GM23338 (cell line): ENCODE measurements at regions not wholly inside any gene's neighbourhood (a gene's known extent, or its start where the extent isn't known, plus 50 kb on each side); places are given as distances from the start of the nearest gene placed in this dataset.
"Not testable (repeated sequence)": the region's sequence is repeated elsewhere in the genome, so short reads cannot be mapped to it uniquely, and the experiment has no call there.

Source experiments
- ATAC-seq: fragments of 200-7000 bp; cut with Tn5 transposase; 3 replicates; pipeline ENCODE4 v1.9.1; 2020
- DNase-seq: peaks from one replicate; pipeline ENCODE4 v3.0.0-alpha.2; 2015; ENCODE audit warnings: low spot score
- H2AFZ ChIP-seq: fragments of 200-600 bp; sonication (generic); 2 replicates; pipeline ENCODE4 v1.8.0; 2016; ENCODE audit warnings: antibody characterized with exemption, mild to moderate bottlenecking, moderate library complexity
- H3F3A ChIP-seq: fragments of 200-600 bp; sonication (generic); replicated peaks from 2 replicates; pipeline ENCODE4 v1.8.0; 2017; ENCODE audit warnings: antibody characterized with exemption, mixed run types, low read depth
- H3K27ac ChIP-seq: fragments of 200-600 bp; sonication (generic); 2 replicates; pipeline ENCODE4 v1.6.1; 2016; ENCODE audit warnings: low read depth
- H3K27me3 ChIP-seq: fragments of 200-600 bp; sonication (generic); 2 replicates; pipeline ENCODE4 v1.8.0; 2016; ENCODE audit warnings: mild to moderate bottlenecking, mixed run types, moderate library complexity; ENCODE audit not compliant: insufficient read depth
- H3K36me3 ChIP-seq: fragments of 200-600 bp; sonication (generic); 2 replicates; pipeline ENCODE4 v1.8.0; 2016; ENCODE audit warnings: mild to moderate bottlenecking; ENCODE audit not compliant: insufficient read depth
- H3K4me1 ChIP-seq: fragments of 200-600 bp; sonication (generic); 2 replicates; pipeline ENCODE4 v1.8.0; 2016; ENCODE audit warnings: mild to moderate bottlenecking, moderate library complexity; ENCODE audit not compliant: insufficient read depth
- H3K4me2 ChIP-seq: fragments of 200-600 bp; sonication (generic); 2 replicates; pipeline ENCODE4 v1.7.1; 2017; ENCODE audit warnings: mixed run types
- H3K4me3 ChIP-seq: fragments of 200-600 bp; sonication (generic); 2 replicates; pipeline ENCODE4 v1.6.1; 2016; ENCODE audit warnings: mixed run types
- H3K79me2 ChIP-seq: fragments of 200-600 bp; sonication (generic); replicated peaks from 2 replicates; pipeline ENCODE4 v1.8.0; 2017; ENCODE audit warnings: mild to moderate bottlenecking; ENCODE audit not compliant: insufficient read depth
- H3K9me2 ChIP-seq: fragments of 200-600 bp; sonication (generic); 2 replicates; pipeline ENCODE4 v1.8.0; 2017; ENCODE audit not compliant: insufficient read depth
- H4K20me1 ChIP-seq: fragments of 200-600 bp; sonication (generic); replicated peaks from 2 replicates; pipeline ENCODE4 v1.8.0; 2017; ENCODE audit warnings: mild to moderate bottlenecking; ENCODE audit not compliant: insufficient read depth
- H3K27ac Mint-ChIP-seq: 2 replicates; pipeline ENCODE4 v1.8.0; 2020; ENCODE audit warnings: inconsistent platforms, mild to moderate bottlenecking, moderate library complexity, mixed read lengths
- H3K27me3 Mint-ChIP-seq: 3 replicates; pipeline ENCODE4 v1.8.0; 2022; ENCODE audit warnings: low read depth, mild to moderate bottlenecking, moderate library complexity, mixed read lengths, inconsistent platforms; ENCODE audit not compliant: insufficient read depth, poor library complexity
- H3K36me3 Mint-ChIP-seq: 3 replicates; pipeline ENCODE4 v1.8.0; 2021; ENCODE audit warnings: low read depth, mild to moderate bottlenecking, inconsistent platforms, moderate library complexity, mixed read lengths
- H3K4me1 Mint-ChIP-seq: 3 replicates; pipeline ENCODE4 v1.8.0; 2020; ENCODE audit warnings: mild to moderate bottlenecking, inconsistent platforms, mixed read lengths
- H3K4me3 Mint-ChIP-seq: 3 replicates; pipeline ENCODE4 v1.8.0; 2021; ENCODE audit warnings: moderate library complexity, mild to moderate bottlenecking, inconsistent platforms, mixed read lengths
- H3K9me3 Mint-ChIP-seq: 3 replicates; pipeline ENCODE4 v1.8.0; 2020; ENCODE audit warnings: moderate library complexity, mild to moderate bottlenecking, inconsistent platforms, mixed read lengths
- CREB1 ChIP-seq: fragments of 250-450 bp; sonication (Bioruptor Pico); IDR thresholded peaks from 2 replicates; pipeline ENCODE4 v1.5.0; 2020; ENCODE audit warnings: low read depth, mild to moderate bottlenecking, moderate library complexity
- EZH2 ChIP-seq: fragments of 200-600 bp; sonication (generic); IDR thresholded peaks from one replicate; pipeline ENCODE4 v1.8.0; 2017; ENCODE audit warnings: antibody characterized with exemption, mild to moderate bottlenecking, low read depth; ENCODE audit not compliant: unreplicated experiment
- EZH2phosphoT487 ChIP-seq: fragments of 200-600 bp; sonication (generic); IDR thresholded peaks from one replicate; pipeline ENCODE4 v1.8.1; 2018; ENCODE audit warnings: antibody characterized with exemption; ENCODE audit not compliant: unreplicated experiment
- JUNB ChIP-seq: IDR thresholded peaks from one replicate; pipeline ENCODE4 v1.6.1; 2016; ENCODE audit warnings: antibody characterized with exemption; ENCODE audit not compliant: unreplicated experiment
- POLR2AphosphoS5 ChIP-seq: IDR thresholded peaks from 2 replicates; pipeline ENCODE4 v1.6.1; 2016; ENCODE audit warnings: antibody characterized with exemption, low read depth
- ZNF114 ChIP-seq: fragments of 250-450 bp; sonication (Bioruptor Pico); IDR thresholded peaks from 2 replicates; pipeline ENCODE4 v1.5.0; 2020; ENCODE audit warnings: mild to moderate bottlenecking, moderate library complexity
- ZNF331 ChIP-seq: fragments of 250-450 bp; sonication (Bioruptor Pico); IDR thresholded peaks from 2 replicates; pipeline ENCODE4 v1.5.0; 2020; ENCODE audit warnings: low read depth, mild to moderate bottlenecking, moderate library complexity
- TF ChIP-seq, protein P1 (sequence below): IDR thresholded peaks from one replicate; pipeline ENCODE4 v1.6.1; 2018; ENCODE audit warnings: antibody characterized with exemption; ENCODE audit not compliant: unreplicated experiment
- TF ChIP-seq, protein P2 (sequence below), 2 experiments: fragments of 200-600 bp in 1 of 2; sonication (generic) in 1 of 2; conservative IDR thresholded peaks; 2 replicates each; pipeline versions ENCODE4 v1.5.1 to v1.6.1; 2016 to 2017; ENCODE audit warnings: antibody characterized with exemption in 2 of 2, low read depth in 2 of 2, mild to moderate bottlenecking in 2 of 2, moderate library complexity in 1 of 2
- TF ChIP-seq, protein P3 (sequence below): IDR thresholded peaks from 2 replicates; pipeline ENCODE4 v1.6.1; 2016; ENCODE audit warnings: antibody characterized with exemption

DNA sequence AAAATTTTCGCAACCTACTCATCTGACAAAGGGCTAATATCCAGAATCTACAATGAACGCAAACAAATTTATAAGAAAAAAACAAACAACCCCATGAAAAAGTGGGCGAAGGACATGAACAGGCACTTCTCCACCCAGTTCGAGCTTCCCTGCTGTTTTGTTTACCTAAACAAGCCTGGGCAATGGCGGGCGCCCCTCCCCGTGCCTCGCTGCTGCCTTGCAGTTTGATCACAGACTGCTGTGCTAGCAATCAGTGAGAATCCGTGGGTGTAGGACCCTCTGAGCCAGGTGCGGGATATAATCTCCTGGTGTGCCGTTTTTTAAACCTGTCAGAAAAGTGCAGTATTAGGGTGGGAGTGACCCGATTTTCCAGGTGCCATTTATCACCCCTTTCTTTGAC is 111.4 kb upstream of the UBQLN2 start:
- not testable (repeated sequence) for H3K9me2 ChIP-seq, H3K4me1 ChIP-seq, H3K36me3 ChIP-seq, H3K27me3 Mint-ChIP-seq, H3K4me3 ChIP-seq, H3K27ac ChIP-seq, H3K79me2 ChIP-seq, H3K4me3 Mint-ChIP-seq, H3K4me2 ChIP-seq, H2AFZ ChIP-seq, H3K27me3 ChIP-seq, H3F3A ChIP-seq, ATAC-seq, H3K36me3 Mint-ChIP-seq, DNase-seq, H4K20me1 ChIP-seq, H3K27ac Mint-ChIP-seq, H3K4me1 Mint-ChIP-seq
- H3K9me3 Mint-ChIP-seq: peaks cover 51% of the 10 kb centered on the region

DNA sequence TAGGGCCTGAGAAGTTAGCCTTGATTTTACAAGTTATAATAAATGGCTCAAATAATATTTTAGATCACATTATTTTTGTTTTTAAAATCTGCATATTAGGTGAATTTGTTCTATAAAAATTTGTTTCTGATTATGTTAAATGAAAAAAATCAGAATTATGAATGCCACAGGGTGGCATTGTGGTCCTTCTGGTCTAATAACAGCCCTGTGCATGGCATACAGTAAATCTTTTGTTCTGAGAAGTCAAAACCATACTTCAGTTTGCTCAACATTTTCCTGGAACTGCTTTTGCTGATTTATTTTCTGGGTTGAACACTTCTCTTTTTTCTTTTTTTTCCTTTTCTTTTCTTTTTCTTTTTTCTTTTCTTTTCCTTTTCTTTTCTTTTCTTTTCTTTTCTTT is 101.0 kb upstream of the UBQLN2 start:
- no peaks in the 10 kb centered on the region for H3K36me3 ChIP-seq
- no peaks in the 10 kb centered on the region for H4K20me1 ChIP-seq
- no peaks in the 10 kb centered on the region for H3K36me3 Mint-ChIP-seq
- no peak overlapping the region for H3K4me2 ChIP-seq
- H3K4me1 Mint-ChIP-seq: no peaks in the 10 kb centered on the region
- no peaks in the 10 kb centered on the region for H3K79me2 ChIP-seq
- no peak overlapping the region for H3K4me3 Mint-ChIP-seq
- no peaks in the 10 kb centered on the region for H3K27me3 ChIP-seq
- H3K27ac ChIP-seq: no peak overlapping the region
- H3K27ac Mint-ChIP-seq: no peak overlapping the region
- H2AFZ ChIP-seq: no peak overlapping the region
- H3K4me1 ChIP-seq: no peaks in the 10 kb centered on the region
- ATAC-seq: no peak
- DNase-seq: no peak
- TF ChIP-seq ZNF331 (CRISPR knock-in tag) (no peak), ZNF114 (CRISPR knock-in tag) (no peak)
- TF ChIP-seq, protein P1, sequence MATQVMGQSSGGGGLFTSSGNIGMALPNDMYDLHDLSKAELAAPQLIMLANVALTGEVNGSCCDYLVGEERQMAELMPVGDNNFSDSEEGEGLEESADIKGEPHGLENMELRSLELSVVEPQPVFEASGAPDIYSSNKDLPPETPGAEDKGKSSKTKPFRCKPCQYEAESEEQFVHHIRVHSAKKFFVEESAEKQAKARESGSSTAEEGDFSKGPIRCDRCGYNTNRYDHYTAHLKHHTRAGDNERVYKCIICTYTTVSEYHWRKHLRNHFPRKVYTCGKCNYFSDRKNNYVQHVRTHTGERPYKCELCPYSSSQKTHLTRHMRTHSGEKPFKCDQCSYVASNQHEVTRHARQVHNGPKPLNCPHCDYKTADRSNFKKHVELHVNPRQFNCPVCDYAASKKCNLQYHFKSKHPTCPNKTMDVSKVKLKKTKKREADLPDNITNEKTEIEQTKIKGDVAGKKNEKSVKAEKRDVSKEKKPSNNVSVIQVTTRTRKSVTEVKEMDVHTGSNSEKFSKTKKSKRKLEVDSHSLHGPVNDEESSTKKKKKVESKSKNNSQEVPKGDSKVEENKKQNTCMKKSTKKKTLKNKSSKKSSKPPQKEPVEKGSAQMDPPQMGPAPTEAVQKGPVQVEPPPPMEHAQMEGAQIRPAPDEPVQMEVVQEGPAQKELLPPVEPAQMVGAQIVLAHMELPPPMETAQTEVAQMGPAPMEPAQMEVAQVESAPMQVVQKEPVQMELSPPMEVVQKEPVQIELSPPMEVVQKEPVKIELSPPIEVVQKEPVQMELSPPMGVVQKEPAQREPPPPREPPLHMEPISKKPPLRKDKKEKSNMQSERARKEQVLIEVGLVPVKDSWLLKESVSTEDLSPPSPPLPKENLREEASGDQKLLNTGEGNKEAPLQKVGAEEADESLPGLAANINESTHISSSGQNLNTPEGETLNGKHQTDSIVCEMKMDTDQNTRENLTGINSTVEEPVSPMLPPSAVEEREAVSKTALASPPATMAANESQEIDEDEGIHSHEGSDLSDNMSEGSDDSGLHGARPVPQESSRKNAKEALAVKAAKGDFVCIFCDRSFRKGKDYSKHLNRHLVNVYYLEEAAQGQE: no peak
- H3K27me3 Mint-ChIP-seq: no peaks in the 10 kb centered on the region
- no peak overlapping the region for H3K4me3 ChIP-seq
- no peaks in the 10 kb centered on the region for H3K9me2 ChIP-seq
- peaks cover 20% of the 10 kb centered on the region for H3K9me3 Mint-ChIP-seq
- H3F3A ChIP-seq: no peaks in the 10 kb centered on the region

DNA sequence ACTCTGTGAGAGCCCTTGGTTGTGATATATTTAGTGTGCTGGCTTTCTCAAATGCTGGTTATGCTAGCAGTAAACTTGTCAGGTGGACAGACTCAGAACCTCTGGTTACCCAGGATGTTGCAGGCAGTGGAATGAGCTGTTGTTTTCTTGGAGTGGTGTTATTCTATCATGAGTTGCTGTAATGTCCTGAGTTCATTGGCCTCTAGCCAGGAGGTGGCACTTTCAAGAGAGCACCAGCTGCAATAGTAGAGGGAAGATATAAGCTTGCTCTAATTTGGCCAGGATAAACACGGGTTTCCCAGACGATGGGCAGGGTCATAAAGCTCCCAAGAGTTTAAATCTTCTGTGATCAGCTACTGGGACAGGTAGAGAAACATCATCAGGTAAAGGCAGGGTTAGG is 95.0 kb upstream of the UBQLN2 start:
- Histone ChIP-seq H3K27ac (no peak overlapping the region), H2AFZ (no peak overlapping the region), H3F3A (no peaks in the 10 kb centered on the region), H3K27me3 (no peaks in the 10 kb centered on the region), H3K4me1 (no peaks in the 10 kb centered on the region), H3K79me2 (no peaks in the 10 kb centered on the region), H3K4me2 (no peak overlapping the region), H3K36me3 (no peaks in the 10 kb centered on the region), H3K9me2 (no peaks in the 10 kb centered on the region), H4K20me1 (no peaks in the 10 kb centered on the region), H3K4me3 (no peak overlapping the region)
- ATAC-seq: no peak
- Mint-ChIP-seq H3K9me3 (no peaks in the 10 kb centered on the region; the same call in 2 of the 3 replicates), H3K27ac (no peak overlapping the region), H3K4me3 (no peak overlapping the region), H3K4me1 (no peaks in the 10 kb centered on the region), H3K36me3 (no peaks in the 10 kb centered on the region), H3K27me3 (no peaks in the 10 kb centered on the region)
- DNase-seq: no peak
- TF ChIP-seq ZNF331 (CRISPR knock-in tag) (no peak), JUNB (no peak), ZNF114 (CRISPR knock-in tag) (no peak), POLR2AphosphoS5 (no peak), CREB1 (CRISPR knock-in tag) (no peak), EZH2phosphoT487 (no peak), EZH2 (no peak)
- TF ChIP-seq, protein P2, sequence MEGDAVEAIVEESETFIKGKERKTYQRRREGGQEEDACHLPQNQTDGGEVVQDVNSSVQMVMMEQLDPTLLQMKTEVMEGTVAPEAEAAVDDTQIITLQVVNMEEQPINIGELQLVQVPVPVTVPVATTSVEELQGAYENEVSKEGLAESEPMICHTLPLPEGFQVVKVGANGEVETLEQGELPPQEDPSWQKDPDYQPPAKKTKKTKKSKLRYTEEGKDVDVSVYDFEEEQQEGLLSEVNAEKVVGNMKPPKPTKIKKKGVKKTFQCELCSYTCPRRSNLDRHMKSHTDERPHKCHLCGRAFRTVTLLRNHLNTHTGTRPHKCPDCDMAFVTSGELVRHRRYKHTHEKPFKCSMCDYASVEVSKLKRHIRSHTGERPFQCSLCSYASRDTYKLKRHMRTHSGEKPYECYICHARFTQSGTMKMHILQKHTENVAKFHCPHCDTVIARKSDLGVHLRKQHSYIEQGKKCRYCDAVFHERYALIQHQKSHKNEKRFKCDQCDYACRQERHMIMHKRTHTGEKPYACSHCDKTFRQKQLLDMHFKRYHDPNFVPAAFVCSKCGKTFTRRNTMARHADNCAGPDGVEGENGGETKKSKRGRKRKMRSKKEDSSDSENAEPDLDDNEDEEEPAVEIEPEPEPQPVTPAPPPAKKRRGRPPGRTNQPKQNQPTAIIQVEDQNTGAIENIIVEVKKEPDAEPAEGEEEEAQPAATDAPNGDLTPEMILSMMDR (conservative IDR thresholded peaks at IDR 0.05; ENCODE audit: low read depth in 2 of 2): no peak
- TF ChIP-seq, protein P3, sequence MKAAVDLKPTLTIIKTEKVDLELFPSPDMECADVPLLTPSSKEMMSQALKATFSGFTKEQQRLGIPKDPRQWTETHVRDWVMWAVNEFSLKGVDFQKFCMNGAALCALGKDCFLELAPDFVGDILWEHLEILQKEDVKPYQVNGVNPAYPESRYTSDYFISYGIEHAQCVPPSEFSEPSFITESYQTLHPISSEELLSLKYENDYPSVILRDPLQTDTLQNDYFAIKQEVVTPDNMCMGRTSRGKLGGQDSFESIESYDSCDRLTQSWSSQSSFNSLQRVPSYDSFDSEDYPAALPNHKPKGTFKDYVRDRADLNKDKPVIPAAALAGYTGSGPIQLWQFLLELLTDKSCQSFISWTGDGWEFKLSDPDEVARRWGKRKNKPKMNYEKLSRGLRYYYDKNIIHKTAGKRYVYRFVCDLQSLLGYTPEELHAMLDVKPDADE: no peak
